DMS153 treated with DMSO at 0.1 percent for 48 hours (cell line): ENCODE measurements at regions not wholly inside any gene's neighbourhood (a gene's known extent, or its start where the extent isn't known, plus 50 kb on each side); places are given as distances from the start of the nearest gene placed in this dataset.

ENCODE experiments used
- DNase-seq: peaks from one replicate; lab custom pipeline; 2025; ENCODE audit not compliant: unreplicated experiment; lab: John Stamatoyannopoulos, UW

- DNase-seq = no peak
Measured at GRCh38 chr20:39623584-39624234, 661.6 kb downstream of the DHX35 start.

DNA sequence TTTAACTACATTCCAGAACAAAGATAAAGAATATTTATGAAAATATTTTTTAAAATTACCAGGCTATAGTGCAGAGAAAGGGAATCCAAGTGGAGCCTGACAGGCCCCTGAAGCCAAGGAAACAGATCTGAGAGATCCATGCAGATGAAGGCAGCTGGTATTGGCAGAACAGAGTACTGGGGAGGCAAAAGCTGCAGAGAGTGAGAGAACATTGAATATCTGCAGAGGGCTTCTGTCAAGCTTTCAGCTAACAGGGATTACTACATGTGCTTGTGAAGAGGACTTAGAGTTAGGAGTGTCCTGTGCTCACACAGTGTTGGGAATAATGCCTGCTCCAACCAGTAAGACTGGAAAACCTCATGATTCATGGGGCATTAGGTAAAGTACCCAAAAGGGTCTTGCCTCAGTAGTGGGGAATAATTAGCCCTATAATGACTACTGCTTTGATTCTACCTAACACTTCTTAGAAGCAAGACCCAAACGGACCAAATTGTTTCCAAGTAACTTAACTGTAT, 657.2 kb downstream of the DHX35 start:
- no peak for DNase-seq

- no peak for DNase-seq
Measured at GRCh38 chr20:39611901-39612300, 649.8 kb downstream of the DHX35 start.

GRCh38 chr20:39607141-39607540, 645.0 kb downstream of the DHX35 start:
- DNase-seq = no peak

DNA sequence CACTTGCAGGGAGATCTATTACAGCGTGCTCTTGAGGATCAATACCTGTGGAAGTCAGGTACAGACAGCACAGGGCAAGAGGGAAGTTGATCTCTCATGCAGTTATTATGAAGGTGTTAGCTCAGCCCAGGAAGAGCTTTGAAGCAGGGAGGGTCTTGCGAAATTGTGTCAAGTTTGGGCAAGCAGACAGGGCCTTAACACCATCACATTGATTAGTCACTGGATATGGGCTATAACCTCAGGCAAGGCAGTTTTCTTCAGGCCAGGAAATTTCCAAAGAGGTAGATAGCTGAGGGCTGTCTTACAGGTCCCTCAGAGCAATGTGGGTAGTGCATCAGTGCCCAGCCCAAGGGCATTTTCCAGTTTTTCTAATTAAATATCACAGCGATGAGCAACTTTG, 643.8 kb downstream of the DHX35 start:
- DNase-seq = no peak

- no peak for DNase-seq
Measured at GRCh38 chr20:39605361-39605760, 643.2 kb downstream of the DHX35 start.

DNA sequence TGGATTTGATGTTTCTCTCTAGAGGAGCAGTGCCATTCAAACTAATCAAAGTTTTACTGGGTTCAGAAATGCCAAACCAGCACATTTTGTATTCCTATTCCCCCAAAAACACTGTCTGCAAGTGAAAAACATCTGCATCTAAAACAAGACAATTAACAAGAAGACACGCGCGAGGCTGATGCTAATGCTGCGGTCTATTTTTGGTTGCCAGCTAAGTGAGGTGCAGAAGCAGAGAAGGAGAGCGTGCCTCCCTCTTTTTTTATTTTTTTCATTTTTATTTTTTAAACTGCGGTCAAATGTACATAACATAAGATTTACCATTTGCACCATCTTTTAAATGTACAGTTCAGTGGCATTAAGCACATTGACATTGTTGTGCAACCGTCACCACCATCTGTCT, 641.1 kb downstream of the DHX35 start:
- no peak for DNase-seq

DNA sequence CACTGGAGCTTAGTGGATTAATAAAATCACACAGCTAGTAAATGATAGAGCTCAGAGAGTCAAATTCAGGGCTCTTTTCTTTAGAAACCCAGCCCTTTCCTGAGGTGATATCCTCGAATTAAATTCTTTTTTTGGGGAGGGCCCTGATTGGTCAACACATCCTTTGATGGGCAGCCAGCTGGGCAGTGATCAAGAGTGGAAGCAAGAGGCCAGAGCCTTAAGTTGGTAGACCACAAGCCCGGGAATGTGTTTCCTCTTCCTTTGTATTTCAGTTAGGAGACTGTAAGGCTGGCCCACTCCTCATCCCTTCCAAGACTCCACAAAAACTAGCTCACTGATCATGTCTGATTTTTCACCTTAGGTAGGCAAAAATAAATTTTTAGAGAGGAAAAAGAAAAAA, 640.5 kb downstream of the DHX35 start:
- DNase-seq = no peak

- no peak for DNase-seq
Measured at GRCh38 chr20:39600871-39601270, 638.7 kb downstream of the DHX35 start.

- DNase-seq = no peak
Measured at GRCh38 chr20:39600156-39600555, 638.0 kb downstream of the DHX35 start.

DNA sequence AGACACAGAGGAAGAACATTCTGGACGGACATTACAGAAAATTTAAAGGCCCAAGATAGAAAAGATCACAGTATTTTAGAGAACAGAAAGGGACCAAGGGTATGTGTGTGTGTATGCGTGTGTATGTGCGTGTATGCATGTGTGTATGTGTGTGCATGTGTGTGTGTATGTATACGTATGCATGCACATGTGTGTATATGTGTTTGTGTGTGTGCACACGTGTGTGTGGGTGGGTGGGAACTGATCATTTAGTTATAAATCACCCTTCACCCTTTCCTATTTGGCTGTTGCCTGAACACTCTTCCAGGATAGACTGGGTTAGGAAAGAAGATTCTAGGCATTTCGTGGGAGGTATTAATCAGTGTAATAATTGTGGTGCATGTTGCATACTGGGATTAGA, 634.4 kb downstream of the DHX35 start:
- DNase-seq = no peak

GRCh38 chr20:39592371-39592770, 630.2 kb downstream of the DHX35 start:
- DNase-seq = no peak

- DNase-seq = peak; percentile 79
Measured at GRCh38 chr20:39588148-39588757, 626.1 kb downstream of the DHX35 start.

- no peak for DNase-seq
Measured at GRCh38 chr20:39581034-39581433, 618.9 kb downstream of the DHX35 start.

DNA sequence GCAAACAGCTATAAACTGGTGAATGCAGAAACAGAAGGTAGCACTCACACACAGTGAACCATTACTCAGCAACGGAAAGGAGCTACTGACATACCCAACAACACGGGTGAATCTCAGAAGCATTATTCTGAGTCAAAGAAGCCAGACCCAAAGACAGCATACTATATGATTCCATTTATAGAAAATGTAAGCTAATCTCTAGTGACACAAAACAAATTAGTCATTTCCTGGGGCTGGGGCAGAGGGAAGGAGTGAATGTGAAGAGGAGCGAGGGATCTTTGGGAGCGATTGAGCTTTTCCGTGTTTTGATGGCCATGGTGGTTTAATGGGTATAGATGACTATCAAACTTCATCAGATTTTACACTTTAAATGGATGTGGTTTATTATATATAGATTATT, 614.6 kb downstream of the DHX35 start:
- DNase-seq = no peak

DNA sequence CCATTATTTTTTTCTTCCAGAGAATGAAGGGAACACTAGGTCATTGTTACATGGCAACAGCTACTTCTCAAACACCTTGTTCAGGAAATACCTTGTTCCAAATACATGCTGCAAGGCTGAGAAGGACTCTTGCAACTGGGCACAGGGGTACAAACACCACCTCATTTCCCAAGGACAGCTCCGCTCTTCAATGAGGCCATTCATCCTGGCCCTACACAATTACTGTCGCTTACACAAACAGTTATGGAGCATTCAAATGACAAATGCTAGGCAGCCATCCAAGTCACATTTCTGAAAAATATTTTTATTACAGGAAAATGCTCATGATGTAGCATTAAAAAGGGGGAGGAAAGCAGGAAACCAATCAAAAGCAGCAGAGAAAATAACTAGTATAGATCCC, 611.9 kb downstream of the DHX35 start:
- no peak for DNase-seq

- no peak for DNase-seq
Measured at GRCh38 chr20:39571171-39571570, 609.0 kb downstream of the DHX35 start.

GRCh38 chr20:39568109-39568508, 606.0 kb downstream of the DHX35 start:
- no peak for DNase-seq

DNA sequence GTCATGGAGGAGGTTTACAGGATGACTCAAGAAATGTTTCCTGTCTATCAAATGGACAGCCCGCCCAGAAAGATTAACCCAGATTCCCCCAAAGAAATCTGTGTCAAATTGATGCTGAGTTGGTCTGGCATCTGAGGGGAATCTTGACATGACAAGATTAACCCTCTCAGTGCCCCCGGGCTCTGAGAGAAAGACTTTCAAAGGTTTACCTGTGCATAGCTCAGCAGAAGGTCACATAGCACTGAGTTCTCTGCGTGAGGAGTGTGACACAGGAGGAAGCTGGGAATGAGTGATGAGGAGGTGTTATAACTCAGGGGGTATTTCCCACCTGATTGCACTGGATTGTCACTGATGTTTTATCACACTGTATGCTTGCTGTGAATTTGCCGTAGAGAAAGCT, 601.2 kb downstream of the DHX35 start:
- no peak for DNase-seq

DNA sequence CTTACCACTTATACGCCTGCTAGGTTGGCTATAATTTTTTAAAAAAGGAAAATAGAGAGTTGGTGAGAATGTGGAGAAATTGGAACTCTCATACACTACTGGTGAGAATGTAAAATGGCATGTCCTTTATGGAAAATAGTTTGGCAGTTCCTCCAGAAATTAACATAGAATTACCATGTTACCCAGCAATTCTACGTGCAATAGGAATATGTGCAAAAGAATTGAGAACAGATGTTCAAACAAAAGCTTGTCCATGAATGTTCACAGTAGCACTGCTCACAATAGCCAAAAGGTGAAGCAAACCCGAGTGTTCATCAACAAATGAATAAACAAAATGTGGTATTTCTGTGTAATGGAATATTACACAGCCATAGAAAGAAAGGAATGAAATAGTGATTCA, 592.2 kb downstream of the DHX35 start:
- DNase-seq = no peak

- DNase-seq = no peak
Measured at GRCh38 chr20:39553120-39553519, 591.0 kb downstream of the DHX35 start.

GRCh38 chr20:39549733-39550132, 587.6 kb downstream of the DHX35 start:
- DNase-seq = no peak
